ENCODE measurements at regions not wholly inside any gene's neighbourhood (a gene's known extent, or its start where the extent isn't known, plus 50 kb on each side); places are given as distances from the start of the nearest gene placed in this dataset.

DNA sequence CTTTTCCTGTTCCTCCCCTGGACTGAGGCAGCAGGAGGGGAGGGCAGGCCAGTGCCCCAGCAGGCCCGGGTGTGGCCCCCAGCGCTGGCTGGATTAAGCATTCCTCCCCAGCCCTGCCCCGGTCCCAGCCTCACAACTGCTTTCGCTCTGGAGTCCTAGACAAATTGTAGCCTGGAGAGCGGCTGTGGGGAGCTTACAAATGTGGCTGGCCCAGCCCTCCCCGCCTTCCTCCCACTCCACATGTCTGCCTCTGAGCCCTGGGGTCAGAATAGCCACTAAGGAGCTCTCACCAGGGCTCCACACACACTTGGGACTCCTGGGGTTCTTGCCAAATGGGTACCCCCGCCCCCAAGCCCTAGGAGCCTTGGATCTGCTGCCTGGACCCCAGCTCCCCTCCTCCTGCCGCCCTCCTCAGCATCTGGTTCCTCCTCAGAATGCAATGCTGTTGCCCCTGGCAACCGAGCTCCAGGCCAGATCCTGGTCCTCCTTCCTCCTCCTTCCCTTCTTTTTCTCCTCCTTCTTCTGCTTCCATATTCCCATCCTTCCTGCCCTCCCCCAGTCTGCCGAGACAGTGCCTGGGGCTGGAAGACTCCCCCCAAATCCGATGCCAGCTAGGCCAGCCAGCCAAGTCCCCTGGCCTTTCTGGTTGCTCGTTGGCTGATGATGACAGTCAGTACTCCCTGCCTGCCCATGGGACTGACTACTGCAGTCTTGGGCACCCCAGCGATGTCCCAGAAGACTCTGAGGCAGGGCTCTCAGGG is 91.1 kb downstream of the LINGO1 start:
- no peak for DNase-seq (ENCODE audit: low spot score)

DNA sequence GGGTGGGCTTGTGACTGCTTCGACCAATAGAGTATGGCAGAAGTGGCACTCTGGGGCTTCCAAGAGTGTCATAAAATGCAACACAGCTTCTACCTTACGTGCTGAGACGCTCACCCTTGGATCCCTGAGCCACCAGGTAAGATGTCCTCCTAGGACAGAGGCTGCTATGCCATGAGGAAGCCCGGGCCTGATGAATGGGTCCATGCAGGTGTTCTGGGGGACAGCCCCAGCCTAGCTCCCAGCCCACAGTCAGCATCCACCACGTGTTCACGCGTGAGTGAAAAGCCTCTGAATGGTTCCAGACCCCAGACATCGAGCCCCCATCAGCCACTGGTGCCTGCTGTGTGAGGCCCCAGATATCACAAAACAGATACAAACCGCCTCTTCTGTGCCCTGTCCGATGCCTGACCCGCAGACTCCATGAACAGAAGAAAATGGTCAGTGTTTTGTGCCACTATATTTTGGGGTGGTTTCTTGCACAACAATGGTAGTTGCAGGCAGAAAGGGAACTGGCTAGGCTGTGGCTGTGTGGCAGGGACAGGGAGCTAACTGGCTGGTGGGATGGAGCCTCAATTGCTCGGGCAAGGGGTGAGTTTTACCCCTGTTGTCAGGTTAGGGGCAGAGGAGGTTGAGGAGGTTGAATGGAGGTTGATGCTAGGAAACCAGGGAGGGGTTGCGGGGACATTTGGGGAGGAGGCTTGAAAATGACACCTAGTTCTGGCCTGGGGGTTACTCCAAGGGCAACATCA is 92.2 kb downstream of the LINGO1 start:
- no peak for DNase-seq (ENCODE audit: low spot score)

DNA sequence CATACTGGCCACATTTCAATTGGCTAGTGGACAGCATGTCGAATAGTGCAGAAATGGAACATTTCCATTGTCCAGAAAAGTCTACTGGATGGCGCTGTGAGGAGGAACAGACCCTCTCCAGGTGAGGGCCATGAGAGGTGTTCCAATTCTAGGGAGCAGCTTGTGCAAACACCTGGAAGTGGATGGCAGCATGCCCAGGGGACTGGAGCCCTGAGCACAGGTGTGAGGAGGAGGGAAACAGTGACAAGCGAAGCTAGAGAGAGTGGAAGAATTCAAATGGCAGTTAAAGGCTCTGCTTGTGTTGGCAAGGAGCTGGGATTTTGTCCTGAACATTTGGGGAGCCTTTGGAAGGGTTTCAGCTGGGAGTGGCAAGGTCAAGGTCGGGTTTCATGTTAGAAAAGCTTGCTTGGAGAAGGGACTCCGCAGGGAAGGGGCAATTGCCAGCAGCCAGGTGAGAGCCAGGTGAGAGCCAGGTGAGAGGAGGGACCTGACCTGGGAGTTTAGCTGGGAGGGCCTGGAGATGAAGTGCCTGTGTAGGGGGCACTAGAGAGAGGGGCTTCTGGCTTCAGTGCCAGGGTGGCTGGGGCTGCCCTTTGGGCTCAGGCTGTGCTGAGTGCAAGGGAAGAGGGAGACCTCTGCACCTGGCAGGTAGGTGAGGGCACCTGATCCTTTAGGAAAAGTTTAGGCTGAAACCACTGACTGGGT is 93.8 kb downstream of the LINGO1 start:
- DNase-seq (ENCODE audit: low spot score): peak; percentile 66

DNA sequence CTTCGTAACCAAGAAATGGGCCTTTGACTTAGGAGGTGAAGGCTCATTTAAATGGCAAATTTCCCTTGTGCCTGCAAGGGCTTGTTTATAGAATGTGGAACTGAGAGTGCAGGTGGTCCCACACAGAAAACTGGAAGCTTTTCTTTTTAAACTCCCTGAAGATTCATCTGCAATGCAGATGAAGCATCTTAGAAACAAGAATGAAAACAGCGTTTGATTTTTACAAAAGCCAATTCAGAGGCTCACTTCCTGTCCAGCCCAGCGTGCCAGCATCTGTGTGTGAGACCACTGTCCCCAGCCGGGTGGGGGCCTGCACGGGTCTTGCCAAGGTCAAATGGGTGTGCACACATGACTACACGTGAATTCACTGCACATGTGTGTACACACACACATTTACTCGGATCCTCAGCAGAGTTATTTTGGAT is 94.7 kb downstream of the LINGO1 start:
- DNase-seq (ENCODE audit: low spot score): no peak

DNA sequence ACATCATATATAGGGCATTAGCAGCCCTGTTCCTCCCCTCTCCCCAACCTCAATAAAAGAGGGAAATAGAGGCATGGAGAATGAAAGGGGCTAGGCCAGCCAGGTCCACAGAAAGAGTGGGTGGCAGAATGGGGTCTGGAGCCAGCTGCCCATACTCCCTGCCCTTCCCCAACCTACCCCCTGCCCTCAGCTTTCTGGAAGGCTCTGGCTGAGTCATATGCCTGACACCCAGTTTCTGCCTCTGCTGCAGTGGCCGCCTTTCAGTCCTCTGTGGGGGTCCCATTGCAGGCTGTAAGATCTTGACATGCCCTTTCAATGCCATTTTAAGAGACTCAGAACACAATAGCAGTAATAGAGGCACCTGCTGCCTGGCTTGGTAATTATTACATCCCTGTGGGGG is 95.7 kb downstream of the LINGO1 start:
- no peak for DNase-seq (ENCODE audit: low spot score)

DNA sequence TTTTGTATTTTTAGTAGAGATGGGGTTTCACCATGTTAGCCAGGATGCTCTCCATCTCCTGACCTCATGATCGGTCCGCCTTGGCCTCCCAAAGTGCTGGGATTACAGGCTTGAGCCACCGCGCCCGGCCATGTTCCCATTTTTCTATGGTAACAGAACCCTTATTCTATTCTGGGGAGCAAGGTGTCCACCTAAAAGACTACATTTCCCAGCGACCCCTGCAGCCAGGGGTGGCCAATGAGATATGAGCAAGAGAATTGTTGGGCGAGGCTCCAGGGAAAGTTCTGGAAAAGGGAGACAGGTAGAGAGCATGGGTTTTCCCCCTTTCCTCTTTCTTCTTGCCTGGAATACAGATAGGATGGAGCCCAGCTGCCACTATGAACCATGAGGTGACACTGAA is 96.9 kb downstream of the LINGO1 start:
- peak; percentile 39 for DNase-seq (ENCODE audit: low spot score)

Measured in HT-29 (cell line).